HG02885 (cell line): ENCODE measurements at regions not wholly inside any gene's neighbourhood (a gene's known extent, or its start where the extent isn't known, plus 50 kb on each side); places are given as distances from the start of the nearest gene placed in this dataset.

ENCODE experiments used
- ATAC-seq: cut with Tn5 transposase; IDR thresholded peaks from one replicate; pipeline ENCODE4 v1.9.1; 2021; ENCODE audit warnings: mild to moderate bottlenecking; ENCODE audit not compliant: unreplicated experiment, poor library complexity

- peak; percentile 61 for ATAC-seq
These were observed 60.9 kb upstream of the PIP5K1B start for GRCh38 chr9:68643901-68644809.

GRCh38 chr9:68644831-68645230 is 60.2 kb upstream of the PIP5K1B start:
- no peak for ATAC-seq

- ATAC-seq: no peak
These were observed 56.9 kb upstream of the PIP5K1B start for GRCh38 chr9:68648164-68648563.

- no peak for ATAC-seq
These were observed 56.1 kb upstream of the PIP5K1B start for GRCh38 chr9:68648971-68649370.

- peak; percentile 36 for ATAC-seq
These were observed 53.7 kb upstream of the PIP5K1B start for GRCh38 chr9:68651280-68651893.

- peak; percentile 81 for ATAC-seq
These were observed 51.9 kb upstream of the PIP5K1B start for GRCh38 chr9:68653141-68653595.

GRCh38 chr9:68654075-68654474 is 51.0 kb upstream of the PIP5K1B start:
- ATAC-seq: no peak
